GM12875 (cell line): ENCODE measurements at regions not wholly inside any gene's neighbourhood (a gene's known extent, or its start where the extent isn't known, plus 50 kb on each side); places are given as distances from the start of the nearest gene placed in this dataset.

Experiments
- H3K4me3 ChIP-seq: one replicate; pipeline ENCODE4 v1.5.1; 2011; ENCODE audit warnings: low read depth, low read length, control low read depth
- CTCF ChIP-seq: IDR thresholded peaks from 2 replicates; pipeline ENCODE4 v1.5.1; 2011; ENCODE audit warnings: low read depth, mild to moderate bottlenecking, control low read depth, inconsistent platforms, low read length, moderate library complexity, borderline replicate concordance; ENCODE audit not compliant: insufficient read depth

- TF ChIP-seq CTCF = no peak
- no peak overlapping the region for H3K4me3 ChIP-seq
Observed at GRCh38 chr12:76701690-76702089, 62.2 kb upstream of the ZDHHC17 start.

- no peak for TF ChIP-seq CTCF
- H3K4me3 ChIP-seq = no peak overlapping the region
Observed at GRCh38 chr12:76702946-76703345, 61.0 kb upstream of the ZDHHC17 start.

GRCh38 chr12:76704693-76705092 lies 59.2 kb upstream of the ZDHHC17 start:
- no peak overlapping the region for H3K4me3 ChIP-seq
- no peak for TF ChIP-seq CTCF

- TF ChIP-seq CTCF = no peak
- H3K4me3 ChIP-seq = no peak overlapping the region
Observed at GRCh38 chr12:76706101-76706500, 57.8 kb upstream of the ZDHHC17 start.

- no peak for TF ChIP-seq CTCF
- no peak overlapping the region for H3K4me3 ChIP-seq
Observed at GRCh38 chr12:76706761-76707160, 57.2 kb upstream of the ZDHHC17 start.

GRCh38 chr12:76707772-76708171 lies 56.1 kb upstream of the ZDHHC17 start:
- no peak overlapping the region for H3K4me3 ChIP-seq
- no peak for TF ChIP-seq CTCF

- no peak overlapping the region for H3K4me3 ChIP-seq
- no peak for TF ChIP-seq CTCF
Observed at GRCh38 chr12:76708296-76708695, 55.6 kb upstream of the ZDHHC17 start.
